HPDE6-E6E7 (cell line): ENCODE measurements at regions not wholly inside any gene's neighbourhood (a gene's known extent, or its start where the extent isn't known, plus 50 kb on each side); places are given as distances from the start of the nearest gene placed in this dataset.
"Not testable (repeated sequence)": the region's sequence is repeated elsewhere in the genome, so short reads cannot be mapped to it uniquely, and the experiment has no call there.

Source experiments
- DNase-seq: peaks from one replicate; pipeline ENCODE4 v3.0.0; 2011; ENCODE audit warnings: missing footprints; ENCODE audit errors: extremely low spot score

DNA sequence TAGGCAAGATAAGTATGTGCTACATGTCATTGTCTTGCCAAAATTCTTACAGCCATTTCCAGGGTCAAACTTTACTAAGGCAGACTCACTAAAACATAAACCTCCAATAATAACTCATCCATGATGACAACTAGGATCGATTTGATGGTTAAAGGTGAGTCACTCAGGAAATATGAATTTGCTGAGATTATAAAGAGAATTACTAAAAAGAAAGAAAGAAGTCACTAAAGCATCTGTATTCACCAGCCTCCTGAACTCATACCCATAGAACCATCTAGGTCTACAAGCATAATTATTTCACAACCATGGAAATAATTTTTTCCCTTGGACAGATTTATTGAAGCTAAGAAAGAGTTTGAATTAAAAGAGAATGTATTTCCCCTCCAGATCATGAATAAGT is 258.6 kb downstream of the TLE1 start:
- DNase-seq: no peak

DNA sequence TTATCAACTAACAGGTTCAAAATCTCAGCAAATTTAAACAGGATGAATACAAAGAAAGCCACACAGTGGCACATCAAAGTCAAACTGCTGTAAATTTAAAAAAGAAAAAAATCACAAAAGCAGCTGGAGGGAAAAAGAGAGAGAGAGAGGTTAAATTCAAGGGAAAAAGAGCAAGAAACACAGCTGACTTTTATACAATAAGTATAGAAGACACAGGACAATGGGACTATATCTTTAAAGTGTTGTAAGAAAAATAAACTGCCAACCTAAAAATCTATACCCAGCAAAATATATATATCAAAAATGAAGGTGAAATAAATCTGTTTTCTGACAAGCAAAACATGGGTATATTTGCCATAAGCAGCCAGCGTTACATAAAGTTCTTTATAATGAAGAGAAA is 261.5 kb downstream of the TLE1 start:
- no peak for DNase-seq

DNA sequence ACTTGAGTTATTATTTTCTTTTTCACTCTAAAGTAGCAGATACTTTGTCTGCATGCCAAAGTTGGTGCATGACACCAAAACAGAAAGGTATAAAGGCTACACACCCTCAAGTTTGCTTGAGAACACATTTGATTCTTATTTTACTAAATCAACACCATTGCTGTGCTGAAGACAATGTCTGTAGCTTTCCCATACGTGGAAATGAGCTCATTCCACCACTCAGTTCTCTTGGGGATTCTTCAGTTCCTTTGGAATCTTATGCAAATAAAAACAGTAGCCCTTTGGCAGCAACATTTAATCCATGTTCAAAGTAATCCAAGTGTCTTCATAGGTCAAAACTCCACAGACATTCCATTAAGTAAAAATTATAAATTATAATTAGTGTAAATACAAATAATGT is 264.9 kb downstream of the TLE1 start:
- DNase-seq: no peak

DNA sequence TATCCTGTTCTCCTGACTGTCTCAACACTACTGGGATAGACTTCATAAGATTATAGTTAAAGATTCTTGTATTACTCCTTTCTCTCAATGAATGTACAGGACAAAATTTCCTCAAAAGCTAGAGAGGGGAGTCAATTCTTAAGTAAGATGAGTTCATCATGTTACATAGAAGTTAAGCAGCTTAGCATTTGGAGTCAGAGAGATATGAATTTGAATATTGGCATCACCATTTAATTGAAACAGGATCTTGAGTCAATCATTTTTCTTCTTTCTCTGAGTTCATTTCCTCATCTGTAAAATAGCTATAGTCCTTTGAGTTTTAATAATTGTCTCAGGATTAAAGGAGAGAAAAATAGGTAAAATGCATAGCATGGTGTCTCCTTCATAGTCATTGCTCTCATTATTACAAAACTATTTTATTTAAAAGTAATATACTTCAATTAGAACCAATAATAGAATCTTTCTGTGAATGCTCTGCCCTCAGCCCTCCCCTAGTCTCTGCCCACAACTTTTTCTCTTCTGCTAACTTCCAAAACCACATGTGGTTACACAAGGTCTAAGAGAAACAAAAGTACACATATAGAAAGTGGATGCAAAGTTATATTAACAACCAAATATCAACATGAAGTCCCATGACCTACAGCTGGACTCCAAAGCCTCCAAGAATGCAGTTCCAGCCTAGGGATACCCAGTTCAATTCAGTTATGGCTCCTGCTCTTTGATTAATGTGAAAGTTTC is 265.6 kb downstream of the TLE1 start:
- DNase-seq: no peak

DNA sequence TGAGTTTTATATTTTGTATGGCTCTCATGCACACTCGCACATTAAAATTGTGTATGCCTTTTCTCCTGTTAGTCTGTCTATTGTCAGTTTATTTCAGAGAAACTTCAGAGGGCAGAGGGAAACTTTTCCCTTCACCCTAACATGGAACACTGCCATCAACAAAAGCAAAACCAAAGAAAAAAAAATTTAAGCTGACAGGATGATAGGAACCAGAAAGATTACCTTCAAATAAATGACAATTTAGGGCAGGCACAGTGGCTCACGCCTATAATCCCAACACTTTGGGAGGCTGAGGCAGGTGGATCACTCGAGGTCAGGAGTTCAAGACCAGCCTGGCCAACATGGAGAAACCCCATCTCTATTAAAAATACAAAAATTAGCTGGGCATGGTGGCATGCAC is 268.3 kb downstream of the TLE1 start:
- DNase-seq: not testable (repeated sequence)

DNA sequence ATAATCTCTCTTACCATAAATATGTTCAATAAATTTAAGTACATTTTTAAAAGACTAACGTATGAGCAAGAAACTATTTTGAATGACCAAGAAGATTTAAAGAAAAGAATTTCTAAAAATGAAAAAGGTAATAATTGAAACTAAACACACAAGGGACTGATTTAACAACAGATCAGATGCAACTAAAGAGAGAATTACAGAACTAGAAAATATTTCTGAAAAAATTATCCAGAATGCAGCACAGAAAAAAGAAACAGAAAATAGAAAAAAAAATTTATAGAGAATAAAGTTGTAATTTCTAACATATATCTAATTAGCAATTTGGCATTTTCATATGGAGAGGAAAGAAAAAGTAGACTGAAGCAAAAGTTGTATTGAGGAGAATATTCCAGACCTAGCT is 269.3 kb downstream of the TLE1 start:
- no peak for DNase-seq

DNA sequence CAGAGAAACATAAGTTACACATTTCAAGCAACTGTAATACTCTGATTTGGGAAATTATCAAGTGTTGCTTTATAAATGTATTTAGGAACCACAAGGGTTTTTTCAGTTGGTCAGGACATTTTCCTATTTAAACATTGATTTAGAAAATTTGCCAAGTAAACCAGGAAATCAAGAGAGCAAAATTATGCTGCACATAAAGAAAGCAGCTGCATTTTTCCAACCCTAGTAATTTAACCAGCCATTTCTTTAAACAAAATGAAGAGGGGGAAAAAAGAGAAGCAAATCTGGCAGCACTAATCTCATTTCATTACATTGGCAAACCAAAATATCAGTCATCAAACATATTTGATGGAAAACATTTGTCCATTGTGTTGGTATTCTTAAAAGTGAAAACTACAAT is 271.4 kb downstream of the TLE1 start:
- no peak for DNase-seq

DNA sequence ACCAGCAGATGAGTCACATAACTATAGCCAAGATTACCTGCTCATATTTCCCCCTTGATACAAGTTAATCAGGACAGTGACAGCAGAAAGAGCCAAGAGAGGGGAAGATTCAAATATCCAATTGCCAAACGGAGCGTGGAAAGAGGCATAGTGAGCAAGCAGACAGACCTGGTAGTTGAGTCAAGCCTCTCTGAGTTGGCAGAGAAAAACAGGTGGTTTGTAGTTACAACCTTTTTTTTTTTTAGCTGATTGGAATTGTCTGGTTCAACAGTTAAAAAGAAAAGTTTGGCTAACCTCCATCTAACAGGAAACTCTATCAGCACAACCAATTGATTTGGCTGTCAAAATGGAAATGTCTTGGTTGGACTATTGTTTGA is 272.1 kb downstream of the TLE1 start:
- DNase-seq: no peak

DNA sequence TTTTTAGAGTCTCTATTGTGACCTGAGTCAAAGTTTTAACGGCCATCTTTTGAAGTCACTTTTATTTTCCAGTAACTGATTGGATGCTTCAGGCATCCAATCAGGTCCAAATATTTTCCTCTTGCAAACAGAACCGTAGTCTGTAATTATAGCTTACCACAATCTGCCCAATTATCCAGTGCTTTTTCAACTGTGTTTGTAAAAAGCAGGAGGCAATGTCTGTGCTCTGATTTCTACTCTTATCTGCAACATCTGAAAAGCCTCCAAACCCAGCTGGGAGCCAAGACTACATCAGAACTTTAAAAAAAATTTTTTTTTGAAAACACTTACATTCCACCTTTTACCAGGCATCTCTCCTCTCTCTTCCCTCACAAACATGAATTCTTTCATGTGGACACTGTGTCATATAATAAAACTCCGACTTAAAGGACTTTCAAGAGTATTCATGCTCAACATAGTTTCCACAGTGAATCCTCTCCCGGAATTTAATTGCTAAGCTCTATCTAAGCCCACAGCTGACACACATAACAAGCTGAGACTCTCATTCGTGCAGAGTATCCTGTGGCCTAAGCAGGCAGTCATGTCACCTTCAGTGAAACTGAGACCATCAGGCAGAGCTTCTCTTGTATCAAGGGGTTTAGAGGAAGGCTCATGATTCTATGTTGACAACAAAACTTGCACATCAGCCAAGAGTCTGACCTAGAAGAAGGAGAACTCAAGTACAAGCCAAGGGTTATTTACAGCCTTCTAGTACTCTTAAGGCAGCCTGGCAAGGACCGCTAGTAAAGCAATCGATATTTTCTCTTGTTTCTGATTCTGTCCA is 272.7 kb downstream of the TLE1 start:
- no peak for DNase-seq

DNA sequence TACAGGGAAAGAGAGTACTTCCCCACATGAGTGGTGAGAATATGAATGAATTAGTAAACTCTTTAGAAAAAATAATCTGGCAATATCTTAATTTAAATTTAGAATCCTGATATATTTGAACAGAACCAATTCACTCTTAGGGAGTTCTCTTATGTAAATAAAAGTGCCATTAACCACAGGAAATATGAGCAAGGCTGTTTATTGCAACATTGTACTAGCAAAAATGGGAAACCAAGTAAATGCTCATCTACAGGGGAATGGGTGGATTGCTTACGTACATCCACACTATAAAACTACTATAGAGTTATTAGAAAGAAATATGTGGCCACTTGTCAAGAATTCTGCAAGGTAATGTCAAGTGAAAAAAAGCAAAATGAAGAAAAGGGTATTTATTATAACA is 274.5 kb downstream of the TLE1 start:
- no peak for DNase-seq

DNA sequence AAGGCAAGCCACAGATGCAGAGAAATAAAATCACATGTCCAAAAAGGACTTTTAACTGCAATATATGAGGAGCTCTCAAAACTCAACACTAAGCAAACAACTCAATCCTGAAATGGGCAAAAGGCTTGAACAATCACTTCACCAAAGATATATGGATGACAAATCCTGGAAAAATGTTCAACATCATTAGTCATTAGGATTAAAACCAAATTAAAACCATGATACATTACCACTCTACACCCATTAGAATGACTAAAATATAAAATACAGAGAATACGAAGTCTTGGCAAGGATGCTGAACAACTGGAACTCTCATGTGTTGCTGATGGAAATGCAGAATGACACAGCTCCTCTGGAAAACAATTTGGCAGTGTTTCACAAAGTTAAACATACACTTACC is 277.4 kb downstream of the TLE1 start:
- no peak for DNase-seq

DNA sequence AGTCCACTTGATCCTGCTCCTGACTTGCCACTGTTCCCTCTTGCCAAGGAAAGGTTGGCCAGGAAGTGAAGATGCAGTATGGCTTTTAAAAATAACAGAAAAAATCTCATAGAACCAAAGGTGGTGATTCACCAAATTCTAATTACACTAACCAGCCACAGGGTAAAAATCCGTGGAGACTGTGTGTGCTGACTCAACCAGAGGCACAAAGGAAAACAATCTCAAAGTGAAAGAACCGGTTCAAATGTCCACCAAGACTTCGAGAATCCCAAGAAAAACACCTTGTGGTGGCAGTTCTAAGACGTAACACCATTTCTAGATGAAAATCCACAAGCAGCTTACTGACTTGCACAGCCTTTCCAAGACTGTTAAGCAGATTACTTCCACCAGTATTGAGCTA is 279.1 kb downstream of the TLE1 start:
- peak; percentile 71 for DNase-seq

DNA sequence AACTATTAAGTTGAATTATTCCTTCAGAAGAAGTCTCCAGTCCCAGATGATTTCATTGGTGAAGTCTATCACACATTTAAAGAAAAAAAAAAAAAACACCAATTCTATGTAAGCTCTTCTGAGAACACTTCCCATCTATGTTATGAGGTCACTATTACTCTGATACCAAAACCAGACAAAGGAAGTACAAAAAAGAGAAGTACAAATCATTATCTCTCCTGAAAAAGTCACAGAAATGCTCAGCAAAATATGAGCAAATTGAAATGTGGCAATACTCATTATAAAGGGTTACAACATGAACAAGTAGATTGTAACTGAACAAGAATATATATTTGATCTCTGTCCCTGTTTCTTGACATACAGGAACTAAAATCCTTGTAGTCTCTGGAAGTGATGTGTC is 280.4 kb downstream of the TLE1 start:
- no peak for DNase-seq

DNA sequence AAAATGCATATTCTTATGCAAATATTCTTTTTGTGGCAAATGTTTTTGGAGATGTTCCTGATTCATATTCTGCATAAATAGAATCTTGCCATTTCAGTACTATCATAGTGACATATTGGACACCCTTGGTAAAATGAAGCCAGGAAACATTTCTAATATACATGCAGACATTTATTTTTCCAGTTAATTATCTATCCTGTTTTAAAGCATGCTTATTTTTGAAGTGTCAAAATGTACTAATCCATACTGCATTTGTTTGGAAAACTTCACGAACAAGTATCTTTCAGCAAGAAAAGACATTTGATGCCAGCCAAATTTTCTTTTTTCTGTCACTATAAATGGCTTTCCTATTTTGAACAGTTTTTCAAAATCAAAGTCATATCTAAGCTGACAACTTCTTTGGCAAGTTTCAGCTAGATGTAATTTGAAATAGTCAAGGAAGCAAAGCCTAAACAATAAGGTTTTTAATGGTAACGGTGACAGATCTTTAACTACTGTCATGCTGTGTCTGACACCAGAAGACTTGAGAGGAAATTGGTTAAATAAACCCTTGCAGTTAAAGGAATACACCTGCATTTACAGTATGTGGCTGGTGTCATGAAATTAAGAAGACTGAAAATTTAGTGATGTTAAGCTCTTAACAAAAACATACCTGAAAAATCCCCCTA is 284.3 kb downstream of the TLE1 start:
- no peak for DNase-seq

DNA sequence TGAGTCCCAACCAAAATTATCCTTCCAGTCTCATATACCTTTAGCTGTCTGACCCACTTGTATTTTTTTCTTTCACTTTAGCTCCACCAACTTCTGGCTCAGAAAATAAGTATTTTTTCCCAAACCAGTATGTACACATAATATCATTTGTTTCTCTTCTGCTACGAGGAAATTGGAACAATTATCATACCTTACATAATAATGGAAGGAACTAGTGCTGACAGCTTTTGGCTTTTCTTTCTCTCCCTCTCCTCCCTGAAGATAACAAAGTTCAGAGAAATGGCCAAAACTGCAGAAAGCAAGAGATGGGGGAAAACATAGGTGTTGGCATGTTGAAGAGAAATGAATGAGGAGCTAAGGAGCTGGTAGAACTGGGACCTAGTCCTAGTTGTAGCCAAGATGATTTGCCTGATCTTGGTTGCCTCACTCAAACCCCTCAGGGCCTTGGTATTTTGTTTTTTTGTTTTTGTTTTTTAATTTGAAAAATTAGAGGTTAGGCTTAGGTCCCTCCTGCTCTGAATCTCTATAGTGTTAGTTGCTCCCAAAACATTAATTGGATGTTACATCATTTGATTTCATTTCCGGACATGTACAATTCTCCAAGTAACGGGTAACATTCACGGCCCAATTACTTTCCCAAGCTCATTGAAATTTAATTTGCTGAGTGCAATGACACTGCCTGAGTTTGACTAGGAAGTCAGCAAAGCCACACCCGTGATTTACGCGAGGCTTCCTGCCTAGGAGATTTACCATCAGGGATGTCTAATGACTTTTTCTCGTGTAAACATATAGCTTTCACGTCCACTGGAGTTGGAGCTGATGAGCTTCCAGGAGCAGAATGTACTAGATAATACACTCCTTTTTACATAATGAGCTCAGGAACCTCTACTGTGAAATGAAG is 291.6 kb downstream of the TLE1 start:
- no peak for DNase-seq

DNA sequence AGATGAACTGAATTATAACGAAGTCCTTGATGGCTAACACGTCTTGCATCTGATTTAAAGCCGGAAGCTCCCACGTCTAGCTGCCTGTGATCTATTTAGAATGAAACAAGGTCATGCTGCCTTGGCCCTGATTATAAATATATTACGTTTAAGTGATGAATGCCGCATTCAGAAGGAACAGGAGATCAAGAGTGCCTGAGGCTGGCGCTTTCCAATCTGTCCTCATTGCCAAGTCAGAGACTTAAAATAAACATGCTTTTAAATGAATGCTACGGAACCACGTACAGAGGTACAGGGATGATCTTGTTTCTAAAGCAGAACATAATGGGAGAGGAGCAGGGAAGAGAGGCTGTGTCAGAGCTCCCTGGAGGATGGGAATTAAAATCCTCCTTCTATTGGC is 292.8 kb downstream of the TLE1 start:
- no peak for DNase-seq

DNA sequence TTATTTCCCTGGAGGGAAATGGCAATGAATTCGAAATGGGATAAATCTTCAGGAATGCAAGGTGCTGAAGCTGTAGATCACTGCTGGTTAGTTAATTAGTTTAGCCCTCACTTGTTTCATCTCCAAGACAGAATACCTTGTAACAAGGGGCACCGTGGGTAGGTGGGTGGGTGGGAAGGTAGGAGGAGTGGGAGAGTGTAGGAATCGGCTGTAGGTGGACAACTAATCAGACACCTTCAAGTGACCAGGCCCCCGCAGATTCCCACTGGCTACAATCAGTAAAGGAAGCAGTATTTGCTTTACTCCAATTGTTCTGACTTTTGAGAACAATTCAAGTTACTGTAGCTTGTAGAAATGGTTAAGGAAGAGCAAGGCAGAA is 293.7 kb downstream of the TLE1 start:
- no peak for DNase-seq

DNA sequence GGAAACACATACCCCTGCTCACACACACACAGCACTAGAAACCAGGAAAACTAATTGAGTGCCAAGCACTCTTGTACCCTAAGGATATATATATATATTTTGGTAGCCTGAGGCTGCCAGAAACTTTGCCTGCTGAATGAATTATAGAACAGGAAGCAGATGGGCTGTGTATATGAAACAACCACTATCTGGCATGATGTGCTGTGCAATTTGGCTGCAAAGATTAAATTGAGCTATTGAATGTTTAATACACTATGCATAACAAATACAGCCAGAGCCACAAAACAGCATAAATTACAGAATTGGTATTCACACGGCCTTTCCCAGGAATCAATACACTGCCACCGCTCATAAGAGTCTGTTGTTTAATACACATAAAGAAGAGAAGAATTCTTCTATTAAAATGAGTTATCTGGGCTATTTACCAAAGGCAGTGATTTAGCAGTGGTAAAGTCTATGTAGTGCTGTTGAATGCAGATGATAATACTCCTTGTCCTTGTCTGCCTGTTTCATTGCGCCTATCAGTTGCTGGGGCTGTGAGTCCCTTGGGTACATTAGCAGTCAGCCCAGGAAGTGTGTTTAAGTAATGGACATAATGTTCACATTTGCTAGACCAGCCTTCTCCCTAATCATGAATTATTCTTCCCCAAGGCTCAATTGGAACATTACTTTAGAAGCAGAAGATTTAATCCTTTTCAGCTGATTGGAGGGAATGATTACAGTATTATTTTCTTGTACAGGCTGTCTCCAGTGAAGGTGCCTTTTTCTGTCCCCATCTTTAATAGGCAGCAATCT is 294.3 kb downstream of the TLE1 start:
- no peak for DNase-seq

DNA sequence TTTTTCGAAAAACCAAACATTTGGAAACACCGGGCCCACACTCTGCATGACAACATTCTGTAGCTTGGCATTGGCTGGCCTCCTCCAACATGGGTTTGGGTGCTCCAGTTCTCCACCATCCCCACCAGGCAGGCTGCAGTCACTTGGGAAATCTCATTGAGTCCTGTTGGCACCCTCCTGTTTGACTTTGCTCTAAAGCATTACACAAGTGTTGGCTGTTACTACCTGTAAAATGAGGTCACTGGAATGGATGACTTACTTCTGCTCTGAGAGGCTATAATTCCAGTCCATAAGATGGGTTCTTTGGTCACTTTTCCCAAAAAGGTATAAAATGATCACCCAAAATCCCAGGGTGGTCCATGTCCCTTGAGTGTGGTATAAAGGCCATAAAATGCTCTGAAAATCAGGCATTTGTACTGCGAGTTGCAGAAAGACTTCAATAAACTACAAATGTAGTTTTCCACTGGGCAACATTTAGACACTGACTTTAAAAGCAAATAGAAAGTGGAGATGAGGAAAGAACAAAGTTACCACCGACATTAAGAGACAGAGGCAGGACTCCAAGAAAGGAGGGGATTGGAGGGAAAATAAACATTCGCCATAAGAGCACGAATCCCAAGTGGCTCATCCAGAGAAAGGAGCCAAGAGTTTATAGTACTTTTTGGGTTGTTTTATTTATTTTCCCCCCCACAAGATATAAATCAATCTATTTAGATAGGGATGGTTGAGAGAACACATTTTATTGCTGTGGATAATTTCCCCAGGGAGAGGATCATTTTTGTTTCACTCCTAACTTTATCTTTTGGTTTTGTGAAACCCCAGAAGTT is 295.1 kb downstream of the TLE1 start:
- no peak for DNase-seq

DNA sequence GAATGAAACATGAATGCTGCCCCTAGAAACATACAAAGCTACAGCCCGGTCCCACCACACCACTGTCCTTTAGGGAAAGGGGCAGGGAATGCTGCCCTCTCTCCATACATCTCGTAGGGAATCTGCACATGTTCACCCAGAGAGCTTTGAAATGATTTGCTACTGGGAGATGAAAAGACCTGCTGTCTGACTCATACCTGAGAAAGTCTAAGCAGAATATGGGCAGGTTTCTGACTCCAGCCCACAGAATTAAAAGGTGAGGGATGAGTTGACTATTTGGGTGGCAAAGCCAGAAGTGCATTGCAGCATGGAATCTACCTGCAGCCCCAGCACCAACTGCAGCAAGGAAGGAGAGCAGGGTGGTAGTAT is 297.9 kb downstream of the TLE1 start:
- DNase-seq: no peak
